RWPE2 (cell line): ENCODE measurements at regions not wholly inside any gene's neighbourhood (a gene's known extent, or its start where the extent isn't known, plus 50 kb on each side); places are given as distances from the start of the nearest gene placed in this dataset.

Experiments used
- ATAC-seq: fragments of 200-7000 bp; cut with Tn5 transposase; 3 replicates; pipeline ENCODE4 v1.9.1; 2021; ENCODE audit warnings: low read depth
- DNase-seq: peaks from one replicate; pipeline ENCODE4 v3.0.0-alpha.2; 2020; ENCODE audit warnings: low spot score
- H3K27ac ChIP-seq: fragments of 450-650 bp; 2 replicates; pipeline ENCODE4 v1.5.1; 2017; ENCODE audit warnings: mild to moderate bottlenecking; ENCODE audit not compliant: poor library complexity, severe bottlenecking
- H3K27me3 ChIP-seq: fragments of 250-450 bp; sonication (Bioruptor Pico); 2 replicates; pipeline ENCODE4 v1.5.1; 2021; ENCODE audit warnings: mild to moderate bottlenecking, moderate library complexity; ENCODE audit not compliant: insufficient read depth, poor library complexity, severe bottlenecking
- H3K36me3 ChIP-seq: fragments of 250-450 bp; sonication (Bioruptor Pico); 2 replicates; pipeline ENCODE4 v1.5.1; 2020; ENCODE audit warnings: low read depth, mild to moderate bottlenecking, moderate library complexity
- H3K4me1 ChIP-seq: fragments of 250-450 bp; sonication (Bioruptor Pico); 2 replicates; pipeline ENCODE4 v1.5.1; 2021; ENCODE audit warnings: mild to moderate bottlenecking, moderate library complexity; ENCODE audit not compliant: insufficient read depth, poor library complexity, severe bottlenecking
- H3K4me3 ChIP-seq: fragments of 250-450 bp; sonication (Bioruptor Pico); 2 replicates; pipeline ENCODE4 v1.5.1; 2021; ENCODE audit warnings: mild to moderate bottlenecking, moderate library complexity; ENCODE audit not compliant: severe bottlenecking
- H3K9me3 ChIP-seq: fragments of 250-450 bp; sonication (Bioruptor Pico); 2 replicates; pipeline ENCODE4 v1.5.1; 2021; ENCODE audit warnings: mild to moderate bottlenecking, moderate library complexity; ENCODE audit not compliant: severe bottlenecking
- CTCF ChIP-seq: fragments of 450-650 bp; IDR thresholded peaks from one replicate; pipeline ENCODE4 v1.5.1; 2017; ENCODE audit warnings: mild to moderate bottlenecking, moderate library complexity; ENCODE audit not compliant: poor library complexity, severe bottlenecking

- no peak overlapping the region for H3K4me3 ChIP-seq
- DNase-seq, result no peak
- H3K27ac ChIP-seq, result no peak overlapping the region
- H3K4me1 ChIP-seq, result no peaks in the 10 kb centered on the region
- H3K9me3 ChIP-seq, result no peaks in the 10 kb centered on the region
- no peak for TF ChIP-seq CTCF
- no peak for ATAC-seq
- H3K27me3 ChIP-seq, result no peaks in the 10 kb centered on the region
- H3K36me3 ChIP-seq, result no peaks in the 10 kb centered on the region
These were observed 297.3 kb upstream of the MMADHC start for GRCh38 chr2:149884871-149885270.

GRCh38 chr2:149877913-149878312 lies 290.3 kb upstream of the MMADHC start:
- Histone ChIP-seq H3K9me3 (no peaks in the 10 kb centered on the region), H3K27me3 (no peaks in the 10 kb centered on the region), H3K36me3 (no peaks in the 10 kb centered on the region), H3K27ac (no peak overlapping the region), H3K4me1 (no peaks in the 10 kb centered on the region), H3K4me3 (no peak overlapping the region)
- DNase-seq (no peak), ATAC-seq (no peak)
- TF ChIP-seq CTCF, result no peak

GRCh38 chr2:149877074-149877473 lies 289.5 kb upstream of the MMADHC start:
- ATAC-seq, result no peak
- no peak for TF ChIP-seq CTCF
- no peaks in the 10 kb centered on the region for H3K36me3 ChIP-seq
- no peaks in the 10 kb centered on the region for H3K27me3 ChIP-seq
- H3K9me3 ChIP-seq, result no peaks in the 10 kb centered on the region
- H3K27ac ChIP-seq, result no peak overlapping the region
- H3K4me1 ChIP-seq, result no peaks in the 10 kb centered on the region
- no peak for DNase-seq
- H3K4me3 ChIP-seq, result no peak overlapping the region

- Histone ChIP-seq H3K27ac (no peak overlapping the region), H3K27me3 (no peaks in the 10 kb centered on the region), H3K36me3 (no peaks in the 10 kb centered on the region), H3K4me3 (no peak overlapping the region), H3K4me1 (no peaks in the 10 kb centered on the region), H3K9me3 (no peaks in the 10 kb centered on the region)
- TF ChIP-seq CTCF, result no peak
- DNase-seq (no peak), ATAC-seq (no peak)
These were observed 286.4 kb upstream of the MMADHC start for GRCh38 chr2:149873936-149874335.

- no peak for TF ChIP-seq CTCF
- H3K4me1 ChIP-seq, result no peaks in the 10 kb centered on the region
- ATAC-seq (no peak), DNase-seq (no peak)
- H3K4me3 ChIP-seq, result no peak overlapping the region
- H3K9me3 ChIP-seq, result no peaks in the 10 kb centered on the region
- no peak overlapping the region for H3K27ac ChIP-seq
- no peaks in the 10 kb centered on the region for H3K36me3 ChIP-seq
- H3K27me3 ChIP-seq, result no peaks in the 10 kb centered on the region
These were observed 285.1 kb upstream of the MMADHC start for GRCh38 chr2:149872638-149873150.
